CD14-positive monocyte (primary cell): ENCODE measurements at regions not wholly inside any gene's neighbourhood (a gene's known extent, or its start where the extent isn't known, plus 50 kb on each side); places are given as distances from the start of the nearest gene placed in this dataset.

Experiments used
- DNase-seq, 3 donors: peaks; one replicate each; pipeline ENCODE4 v3.0.0-alpha.2; 2011 to 2022
- H2AFZ ChIP-seq: 2 replicates; pipeline ENCODE4 v1.6.0; 2012; ENCODE audit warnings: mild to moderate bottlenecking, low read depth, low read length, inconsistent platforms; ENCODE audit not compliant: insufficient read depth, poor library complexity, severe bottlenecking
- H3K27ac ChIP-seq, 2 donors: 1 replicate in 1 of 2; 2 replicates in 1 of 2; pipeline ENCODE4 v1.5.1; 2012 to 2013; ENCODE audit warnings: low read length in 2 of 2, control low read depth in 1 of 2, inconsistent platforms in 1 of 2, low read depth in 1 of 2, mild to moderate bottlenecking in 1 of 2
- H3K27me3 ChIP-seq, 2 donors: one replicate each; pipeline versions ENCODE4 v1.6.0 to v1.6.1; 2011 to 2013; ENCODE audit warnings: low read length in 2 of 2; ENCODE audit not compliant: control insufficient read depth in 2 of 2, insufficient read depth in 2 of 2
- H3K36me3 ChIP-seq, 2 donors: replicated peaks in 1 of 2; 1 replicate in 1 of 2; 2 replicates in 1 of 2; pipeline versions ENCODE4 v1.5.1 to v1.6.1; 2012 to 2013; ENCODE audit warnings: low read length in 2 of 2, control low read depth in 1 of 2, inconsistent platforms in 1 of 2, mild to moderate bottlenecking in 1 of 2; ENCODE audit not compliant: insufficient read depth in 2 of 2, control insufficient read depth in 1 of 2
- H3K4me1 ChIP-seq, 2 donors: 1 replicate in 1 of 2; 2 replicates in 1 of 2; pipeline versions ENCODE4 v1.5.1 to v1.6.1; 2012 to 2013; ENCODE audit warnings: low read length in 2 of 2, control low read depth in 1 of 2, inconsistent platforms in 1 of 2, mild to moderate bottlenecking in 1 of 2, moderate library complexity in 1 of 2; ENCODE audit not compliant: insufficient read depth in 2 of 2, control insufficient read depth in 1 of 2
- H3K4me2 ChIP-seq: replicated peaks from 2 replicates; pipeline ENCODE3; 2012; ENCODE audit warnings: low read length, moderate library complexity, mild to moderate bottlenecking; ENCODE audit not compliant: poor library complexity, severe bottlenecking; ENCODE audit errors: extremely low read depth
- H3K4me3 ChIP-seq, 3 experiments: fragments of 200-600 bp in 1 of 3; sonication (generic) in 1 of 3; replicated peaks in 1 of 3; 1 replicate in 2 of 3; 2 replicates in 1 of 3; pipeline ENCODE4 v1.5.1; 2011 to 2013; ENCODE audit warnings: low read length in 3 of 3, mild to moderate bottlenecking in 3 of 3, control low read depth in 2 of 3, low read depth in 2 of 3, inconsistent platforms in 1 of 3, moderate library complexity in 1 of 3
- H3K79me2 ChIP-seq: 2 replicates; pipeline ENCODE4 v1.6.0; 2012; ENCODE audit warnings: mild to moderate bottlenecking, control low read depth, inconsistent platforms, low read length, moderate library complexity; ENCODE audit not compliant: insufficient read depth
- H3K9ac ChIP-seq: 2 replicates; pipeline ENCODE4 v1.6.0; 2017; ENCODE audit warnings: low read length, mild to moderate bottlenecking; ENCODE audit not compliant: insufficient read depth, poor library complexity, severe bottlenecking
- H3K9me3 ChIP-seq, 2 donors: replicated peaks in 1 of 2; 1 replicate in 1 of 2; 2 replicates in 1 of 2; pipeline versions ENCODE4 v1.5.1 to v1.6.1; 2012 to 2013; ENCODE audit warnings: low read length in 2 of 2, control low read depth in 1 of 2; ENCODE audit not compliant: control insufficient read depth in 1 of 2, insufficient read depth in 1 of 2
- H4K20me1 ChIP-seq: 2 replicates; pipeline ENCODE4 v1.6.0; 2012; ENCODE audit warnings: mild to moderate bottlenecking, low read length, control low read depth, moderate library complexity; ENCODE audit not compliant: insufficient read depth
- H3K27ac Mint-ChIP-seq, 7 donors: one replicate each; pipeline ENCODE4 v1.8.0; 2020; ENCODE audit warnings: mild to moderate bottlenecking in 7 of 7, mixed read lengths in 7 of 7, moderate library complexity in 6 of 7, inconsistent platforms in 2 of 7
- H3K27me3 Mint-ChIP-seq, 3 donors: one replicate each; pipeline ENCODE4 v1.8.0; 2021 to 2022; ENCODE audit warnings: low read depth in 3 of 3, mild to moderate bottlenecking in 3 of 3, mixed read lengths in 3 of 3, moderate library complexity in 3 of 3, inconsistent platforms in 1 of 3
- H3K36me3 Mint-ChIP-seq, 2 donors: one replicate each; pipeline ENCODE4 v1.8.0; 2020; ENCODE audit warnings: mixed read lengths in 2 of 2, inconsistent platforms in 1 of 2, mild to moderate bottlenecking in 1 of 2
- H3K4me1 Mint-ChIP-seq: one replicate; pipeline ENCODE4 v1.8.0; 2020; ENCODE audit warnings: mild to moderate bottlenecking, mixed read lengths
- H3K4me3 Mint-ChIP-seq, 2 donors: one replicate each; pipeline ENCODE4 v1.8.0; 2020; ENCODE audit warnings: mild to moderate bottlenecking in 2 of 2, mixed read lengths in 2 of 2, moderate library complexity in 1 of 2
- H3K9me3 Mint-ChIP-seq, 7 donors: one replicate each; pipeline ENCODE4 v1.8.0; 2020 to 2022; ENCODE audit warnings: mixed read lengths in 7 of 7, mild to moderate bottlenecking in 6 of 7, moderate library complexity in 6 of 7, inconsistent platforms in 2 of 7
- WGBS: methylation state at CpG from one replicate; pipeline ENCODE4 v1.1.5; 2013; ENCODE audit warnings: missing lambda C conversion rate; ENCODE audit not compliant: insufficient coverage; 5-methylcytosine and 5-hydroxymethylcytosine counted together
- intact Hi-C, 2 donors: fragments of 100-400 bp; cut with micrococcal nuclease; formaldehyde crosslinking; loops; one replicate each; pipeline versions ENCODE4 v1.15.0 to v1.15.1; 2023
- TF ChIP-seq, protein P1 (sequence below): fragments of 200-600 bp; IDR thresholded peaks from one replicate; pipeline ENCODE4 v1.8.0; 2022; ENCODE audit warnings: antibody characterized with exemption, mild to moderate bottlenecking

DNA sequence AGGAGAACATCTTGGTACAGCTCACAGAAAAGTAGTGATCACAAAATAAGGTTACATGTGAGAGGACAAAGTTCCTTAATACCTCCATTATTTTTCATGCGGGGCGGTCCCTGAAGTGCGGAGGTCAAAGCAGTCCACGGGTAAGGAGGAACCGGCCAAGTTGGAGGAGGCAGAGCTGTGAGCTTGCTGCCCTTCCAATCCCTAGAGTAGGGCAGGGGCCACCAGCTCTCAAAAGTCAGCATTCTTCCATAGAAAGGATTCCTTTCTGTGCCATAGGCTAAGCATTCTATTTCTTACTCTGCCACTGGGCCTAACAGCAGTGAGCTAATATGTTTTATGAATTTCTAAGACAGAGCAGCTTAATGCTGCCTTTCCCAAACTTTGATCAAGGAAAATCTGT is 50.9 kb upstream of the USP1 start:
- Mint-ChIP-seq H3K36me3 (no peaks in the 10 kb centered on the region), H3K4me1 (no peaks in the 10 kb centered on the region)
- 100% methylated on average over 2 of the region's 5 CpGs for WGBS

DNA sequence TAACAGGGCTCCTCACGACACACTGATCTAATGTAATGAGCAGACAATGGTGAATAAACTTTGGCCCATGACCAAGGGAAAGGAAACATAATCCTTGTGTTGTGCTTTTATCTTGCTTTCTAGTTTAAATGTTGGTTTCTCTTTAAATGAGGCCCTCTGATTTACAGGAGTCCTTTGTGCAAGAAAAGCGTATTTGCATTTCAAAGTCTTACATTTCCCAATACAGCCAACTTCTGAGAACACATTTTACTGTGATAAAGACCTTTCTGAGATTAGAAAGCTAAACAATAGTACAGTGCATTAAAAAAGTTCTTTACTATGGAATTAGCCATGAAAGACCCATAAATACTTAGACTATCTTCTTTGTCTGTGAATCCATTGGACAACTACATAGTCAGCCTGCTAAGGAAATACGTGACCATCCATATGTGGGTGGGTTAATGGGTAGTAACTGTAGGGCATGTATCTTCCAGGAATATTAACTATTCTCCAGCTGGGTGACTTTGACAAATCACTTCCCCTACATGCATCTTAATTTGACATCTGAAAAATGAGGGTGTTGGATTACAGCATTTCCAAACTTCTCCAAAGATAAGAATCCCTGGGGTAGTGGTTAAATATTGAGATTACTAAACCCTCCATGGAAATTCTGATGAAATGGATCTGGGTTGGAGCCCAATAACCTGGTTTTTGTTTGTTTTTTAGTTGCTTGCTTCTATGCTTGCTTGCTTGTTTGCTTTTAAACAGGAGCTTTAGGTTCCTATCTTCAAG is 50.3 kb upstream of the USP1 start:
- TF ChIP-seq, protein P1, sequence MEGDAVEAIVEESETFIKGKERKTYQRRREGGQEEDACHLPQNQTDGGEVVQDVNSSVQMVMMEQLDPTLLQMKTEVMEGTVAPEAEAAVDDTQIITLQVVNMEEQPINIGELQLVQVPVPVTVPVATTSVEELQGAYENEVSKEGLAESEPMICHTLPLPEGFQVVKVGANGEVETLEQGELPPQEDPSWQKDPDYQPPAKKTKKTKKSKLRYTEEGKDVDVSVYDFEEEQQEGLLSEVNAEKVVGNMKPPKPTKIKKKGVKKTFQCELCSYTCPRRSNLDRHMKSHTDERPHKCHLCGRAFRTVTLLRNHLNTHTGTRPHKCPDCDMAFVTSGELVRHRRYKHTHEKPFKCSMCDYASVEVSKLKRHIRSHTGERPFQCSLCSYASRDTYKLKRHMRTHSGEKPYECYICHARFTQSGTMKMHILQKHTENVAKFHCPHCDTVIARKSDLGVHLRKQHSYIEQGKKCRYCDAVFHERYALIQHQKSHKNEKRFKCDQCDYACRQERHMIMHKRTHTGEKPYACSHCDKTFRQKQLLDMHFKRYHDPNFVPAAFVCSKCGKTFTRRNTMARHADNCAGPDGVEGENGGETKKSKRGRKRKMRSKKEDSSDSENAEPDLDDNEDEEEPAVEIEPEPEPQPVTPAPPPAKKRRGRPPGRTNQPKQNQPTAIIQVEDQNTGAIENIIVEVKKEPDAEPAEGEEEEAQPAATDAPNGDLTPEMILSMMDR, result no peak
- Mint-ChIP-seq H3K36me3 (no peaks in the 10 kb centered on the region), H3K4me1 (no peaks in the 10 kb centered on the region), H3K27ac (no peak overlapping the region), H3K9me3 (peaks cover 0 to 3% (median 0%) of the 10 kb centered on the region in 7 donors), H3K27me3 (peaks cover 0 to 4% (median 4%) of the 10 kb centered on the region in 3 donors), H3K4me3 (no peak overlapping the region)
- Histone ChIP-seq H4K20me1 (no peaks in the 10 kb centered on the region), H3K79me2 (no peaks in the 10 kb centered on the region), H3K4me2 (no peak overlapping the region), H2AFZ (no peak overlapping the region), H3K4me1 (no peaks in the 10 kb centered on the region), H3K27ac (no peak overlapping the region), H3K9me3 (no peaks in the 10 kb centered on the region), H3K4me3 (no peak overlapping the region), H3K36me3 (no peaks in the 10 kb centered on the region), H3K27me3 (no peaks in the 10 kb centered on the region), H3K9ac (no peak overlapping the region)
- WGBS, result no CpG with 5 or more reads among the region's 3 CpGs
- intact Hi-C loops, result no loop called here
- no peak for DNase-seq

More for the DNA sequence above, 50.9 kb upstream of the USP1 start:
- Histone ChIP-seq H3K4me2 (no peak overlapping the region), H3K27me3 (no peaks in the 10 kb centered on the region), H4K20me1 (no peaks in the 10 kb centered on the region), H3K79me2 (no peaks in the 10 kb centered on the region), H3K27ac (no peak overlapping the region), H3K36me3 (no peaks in the 10 kb centered on the region), H3K4me3 (no peak overlapping the region), H3K4me1 (no peaks in the 10 kb centered on the region), H3K9ac (no peak overlapping the region), H3K9me3 (no peaks in the 10 kb centered on the region), H2AFZ (no peak overlapping the region)
- H3K27ac Mint-ChIP-seq, result no peak overlapping the region
- H3K9me3 Mint-ChIP-seq, result peaks cover 0 to 3% (median 0%) of the 10 kb centered on the region in 7 donors
- intact Hi-C loops, result no loop called here
- no peak for DNase-seq
- peaks cover 0 to 4% (median 4%) of the 10 kb centered on the region in 3 donors for H3K27me3 Mint-ChIP-seq
- TF ChIP-seq, protein P1, result no peak
- H3K4me3 Mint-ChIP-seq, result no peak overlapping the region
